Mesenchymal stem cell (in vitro differentiated cells and primary cell): ENCODE measurements at regions not wholly inside any gene's neighbourhood (a gene's known extent, or its start where the extent isn't known, plus 50 kb on each side); places are given as distances from the start of the nearest gene placed in this dataset.
A peak's percentile ranks its signal among the peaks of the same experiment; 100 is the strongest.

Experiments
- DNase-seq: peaks from one replicate; pipeline ENCODE4 v3.0.0-alpha.2; 2013
- H2AFZ ChIP-seq: one replicate; pipeline ENCODE4 v1.6.1; 2013; ENCODE audit warnings: low read depth, mild to moderate bottlenecking, control low read depth, inconsistent platforms, low read length, moderate library complexity
- H2AK5ac ChIP-seq: 2 replicates; pipeline ENCODE4 v1.6.1; 2013; ENCODE audit warnings: low read length, moderate library complexity, mild to moderate bottlenecking, inconsistent platforms; ENCODE audit not compliant: severe bottlenecking
- H2BK120ac ChIP-seq: one replicate; pipeline ENCODE4 v1.6.1; 2013; ENCODE audit warnings: low read depth, mild to moderate bottlenecking, inconsistent platforms, low read length, moderate library complexity
- H2BK12ac ChIP-seq, 2 experiments: one replicate each; pipeline ENCODE4 v1.6.1; 2013; ENCODE audit warnings: inconsistent platforms in 2 of 2, low read length in 2 of 2, mild to moderate bottlenecking in 2 of 2, moderate library complexity in 2 of 2, control low read depth in 1 of 2
- H2BK15ac ChIP-seq: one replicate; pipeline ENCODE4 v1.6.1; 2013; ENCODE audit warnings: mild to moderate bottlenecking, low read depth, inconsistent platforms; ENCODE audit not compliant: poor library complexity, severe bottlenecking
- H2BK5ac ChIP-seq: 2 replicates; pipeline ENCODE4 v1.6.1; 2013; ENCODE audit warnings: low read depth, mild to moderate bottlenecking, low read length, control low read depth, inconsistent platforms; ENCODE audit not compliant: poor library complexity, severe bottlenecking
- H3K14ac ChIP-seq, 2 experiments: one replicate each; pipeline ENCODE4 v1.6.1; 2013; ENCODE audit warnings: inconsistent platforms in 2 of 2, low read length in 2 of 2, control low read depth in 1 of 2, mild to moderate bottlenecking in 1 of 2, moderate library complexity in 1 of 2
- H3K18ac ChIP-seq, 2 experiments: one replicate each; pipeline ENCODE4 v1.6.1; 2013; ENCODE audit warnings: inconsistent platforms in 2 of 2, low read length in 2 of 2, control low read depth in 1 of 2, low read depth in 1 of 2, mild to moderate bottlenecking in 1 of 2
- H3K23ac ChIP-seq, 2 experiments: one replicate each; pipeline ENCODE4 v1.6.1; 2013; ENCODE audit warnings: inconsistent platforms in 2 of 2, low read length in 2 of 2, mild to moderate bottlenecking in 2 of 2, moderate library complexity in 2 of 2, control low read depth in 1 of 2
- H3K27ac ChIP-seq: 2 replicates; pipeline ENCODE4 v1.5.1; 2013; ENCODE audit warnings: mild to moderate bottlenecking, moderate library complexity, low read length, control low read depth, inconsistent platforms; ENCODE audit not compliant: poor library complexity, severe bottlenecking
- H3K27me3 ChIP-seq, 2 experiments: 2 replicates each; pipeline versions ENCODE4 v1.6.1 to v1.7.0; 2013; ENCODE audit warnings: low read length in 2 of 2, mild to moderate bottlenecking in 2 of 2, moderate library complexity in 2 of 2, control low read depth in 1 of 2, inconsistent platforms in 1 of 2; ENCODE audit not compliant: control insufficient read depth in 1 of 2, insufficient read depth in 1 of 2
- H3K36me3 ChIP-seq, 2 experiments: 2 replicates each; pipeline versions ENCODE4 v1.6.1 to v1.7.0; 2013; ENCODE audit warnings: low read length in 2 of 2, control low read depth in 1 of 2, inconsistent platforms in 1 of 2, low read depth in 1 of 2, mild to moderate bottlenecking in 1 of 2; ENCODE audit not compliant: insufficient read depth in 2 of 2, control insufficient read depth in 1 of 2
- H3K4ac ChIP-seq, 2 experiments: one replicate each; pipeline ENCODE4 v1.6.1; 2013; ENCODE audit warnings: inconsistent platforms in 2 of 2, low read length in 2 of 2, mild to moderate bottlenecking in 2 of 2, moderate library complexity in 2 of 2, control low read depth in 1 of 2, low read depth in 1 of 2
- H3K4me1 ChIP-seq: 2 replicates; pipeline ENCODE4 v1.6.1; 2013; ENCODE audit warnings: low read depth, low read length, control low read depth; ENCODE audit not compliant: control insufficient read depth, insufficient read depth
- H3K4me2 ChIP-seq: 2 replicates; pipeline ENCODE4 v1.6.1; 2013; ENCODE audit warnings: low read length, mild to moderate bottlenecking, inconsistent platforms; ENCODE audit not compliant: poor library complexity, severe bottlenecking
- H3K4me3 ChIP-seq, 2 experiments: 2 replicates each; pipeline versions ENCODE4 v1.5.1 to v1.7.0; 2013; ENCODE audit warnings: low read length in 2 of 2, mild to moderate bottlenecking in 2 of 2, control low read depth in 1 of 2, low read depth in 1 of 2; ENCODE audit not compliant: insufficient read depth in 1 of 2
- H3K79me1 ChIP-seq: replicated peaks from 2 replicates; pipeline ENCODE4 v1.6.1; 2013; ENCODE audit warnings: mild to moderate bottlenecking, control low read depth, low read length, inconsistent platforms; ENCODE audit not compliant: poor library complexity, severe bottlenecking
- H3K9ac ChIP-seq: 2 replicates; pipeline ENCODE4 v1.7.0; 2013; ENCODE audit warnings: mild to moderate bottlenecking, low read length, moderate library complexity
- H3K9me3 ChIP-seq: 2 replicates; pipeline ENCODE4 v1.7.0; 2013; ENCODE audit warnings: mild to moderate bottlenecking, low read length; ENCODE audit not compliant: control insufficient read depth
- H4K8ac ChIP-seq: one replicate; pipeline ENCODE4 v1.6.1; 2013; ENCODE audit warnings: inconsistent platforms, mild to moderate bottlenecking, low read length, moderate library complexity
- H4K91ac ChIP-seq: one replicate; pipeline ENCODE4 v1.6.1; 2013; ENCODE audit warnings: mild to moderate bottlenecking, low read length, inconsistent platforms
- WGBS: methylation state at CpG from one replicate; pipeline ENCODE4 v1.1.7; 2013; ENCODE audit warnings: mixed read lengths; 5-methylcytosine and 5-hydroxymethylcytosine counted together

- Histone ChIP-seq H3K79me1 (no peaks in the 10 kb centered on the region), H3K4ac (no peak overlapping the region), H2BK120ac (no peak overlapping the region), H3K27me3 (peaks cover 0 to 4% of the 10 kb centered on the region in 2 experiments), H2AK5ac (no peak overlapping the region), H2BK12ac (no peak overlapping the region), H4K91ac (no peak overlapping the region), H3K4me2 (no peak overlapping the region), H2BK15ac (no peak overlapping the region), H3K14ac (no peak overlapping the region), H3K36me3 (no peaks in the 10 kb centered on the region), H3K27ac (no peak overlapping the region), H3K9ac (no peak overlapping the region), H3K9me3 (no peaks in the 10 kb centered on the region), H3K18ac (no peak overlapping the region), H4K8ac (no peak overlapping the region), H2AFZ (no peak overlapping the region), H3K4me3 (peak overlapping the region in 1 of 2 experiments; percentile 39), H2BK5ac (no peak overlapping the region), H3K4me1 (no peaks in the 10 kb centered on the region), H3K23ac (no peak overlapping the region)
- peak; percentile 8 for DNase-seq
- WGBS, result 55% methylated on average over 5 of the region's 9 CpGs
These were observed 261.4 kb downstream of the TTC8 start for GRCh38 chr14:89085737-89086382.

GRCh38 chr14:89088530-89088929, 264.1 kb downstream of the TTC8 start:
- no peak overlapping the region for H2BK120ac ChIP-seq
- H2BK12ac ChIP-seq, result no peak overlapping the region
- no peak overlapping the region for H3K9ac ChIP-seq
- no peak overlapping the region for H3K18ac ChIP-seq
- H4K91ac ChIP-seq, result no peak overlapping the region
- H3K23ac ChIP-seq, result no peak overlapping the region
- H2AK5ac ChIP-seq, result no peak overlapping the region
- H3K4ac ChIP-seq, result no peak overlapping the region
- H2BK5ac ChIP-seq, result no peak overlapping the region
- H2BK15ac ChIP-seq, result no peak overlapping the region
- no peak overlapping the region for H3K14ac ChIP-seq
- DNase-seq, result no peak
- peaks cover 3% of the 10 kb centered on the region for H3K9me3 ChIP-seq
- H3K4me1 ChIP-seq, result no peaks in the 10 kb centered on the region
- no peak overlapping the region for H4K8ac ChIP-seq
- no peaks in the 10 kb centered on the region for H3K36me3 ChIP-seq
- H3K27ac ChIP-seq, result no peak overlapping the region
- H2AFZ ChIP-seq, result no peak overlapping the region
- WGBS, result 84% methylated on average over 3 of the region's 3 CpGs
- no peak overlapping the region for H3K4me2 ChIP-seq
- no peaks in the 10 kb centered on the region for H3K79me1 ChIP-seq
- H3K4me3 ChIP-seq, result no peak overlapping the region
- peaks cover 0 to 4% of the 10 kb centered on the region in 2 experiments for H3K27me3 ChIP-seq

- Histone ChIP-seq H3K79me1 (no peaks in the 10 kb centered on the region), H3K9ac (no peak overlapping the region), H3K4me1 (no peaks in the 10 kb centered on the region), H2BK120ac (no peak overlapping the region), H3K4me3 (no peak overlapping the region), H3K14ac (no peak overlapping the region), H3K36me3 (no peaks in the 10 kb centered on the region), H3K4ac (no peak overlapping the region), H3K9me3 (peaks cover 3% of the 10 kb centered on the region), H4K8ac (no peak overlapping the region), H3K27me3 (no peaks in the 10 kb centered on the region), H2BK15ac (no peak overlapping the region), H4K91ac (no peak overlapping the region), H2BK5ac (no peak overlapping the region), H3K27ac (no peak overlapping the region), H3K4me2 (no peak overlapping the region), H2AK5ac (no peak overlapping the region), H3K18ac (no peak overlapping the region), H3K23ac (no peak overlapping the region), H2AFZ (no peak overlapping the region), H2BK12ac (no peak overlapping the region)
- no peak for DNase-seq
- 43% methylated on average over 1 of the region's 1 CpG for WGBS
These were observed 264.9 kb downstream of the TTC8 start for GRCh38 chr14:89089330-89089729.

- no peak overlapping the region for H2BK15ac ChIP-seq
- H3K9ac ChIP-seq, result no peak overlapping the region
- no peaks in the 10 kb centered on the region for H3K36me3 ChIP-seq
- H3K18ac ChIP-seq, result no peak overlapping the region
- no peaks in the 10 kb centered on the region for H3K79me1 ChIP-seq
- H2BK5ac ChIP-seq, result no peak overlapping the region
- H2BK120ac ChIP-seq, result no peak overlapping the region
- no peak overlapping the region for H2BK12ac ChIP-seq
- H3K4me3 ChIP-seq, result no peak overlapping the region
- no peaks in the 10 kb centered on the region for H3K4me1 ChIP-seq
- H3K9me3 ChIP-seq, result peaks cover 3% of the 10 kb centered on the region
- no peak overlapping the region for H3K14ac ChIP-seq
- no peak overlapping the region for H3K27ac ChIP-seq
- H2AK5ac ChIP-seq, result no peak overlapping the region
- no peak overlapping the region for H2AFZ ChIP-seq
- H4K8ac ChIP-seq, result no peak overlapping the region
- no peak overlapping the region for H3K23ac ChIP-seq
- DNase-seq, result no peak
- no peak overlapping the region for H4K91ac ChIP-seq
- 100% methylated on average over 1 of the region's 1 CpG for WGBS
- H3K4ac ChIP-seq, result no peak overlapping the region
- no peak overlapping the region for H3K4me2 ChIP-seq
- H3K27me3 ChIP-seq, result no peaks in the 10 kb centered on the region
These were observed 267.3 kb downstream of the TTC8 start for GRCh38 chr14:89091781-89092180.
